Gastroesophageal sphincter (tissue), 4 donors: ENCODE measurements at regions not wholly inside any gene's neighbourhood (a gene's known extent, or its start where the extent isn't known, plus 50 kb on each side); places are given as distances from the start of the nearest gene placed in this dataset.

Source experiments
- small RNA-seq, 4 donors: library from RNA; depleted of rRNA; stranded (forward); fragments of <200 nt; gene quantifications; one replicate each; pipeline ENCODE3, GENCODE V24; 2016

Small RNA genes lying in the stretch of these regions (small RNA-seq; reads per million reads assigned to genes)
- 0 reads per million in 4 donors for gene AL391987.6
